GM23248 (cell line): ENCODE measurements at regions not wholly inside any gene's neighbourhood (a gene's known extent, or its start where the extent isn't known, plus 50 kb on each side); places are given as distances from the start of the nearest gene placed in this dataset.

Experiments
- EZH2 ChIP-seq: fragments of 200-600 bp; sonication (generic); IDR thresholded peaks from 2 replicates; pipeline ENCODE4 v1.6.1; 2018; ENCODE audit warnings: antibody characterized with exemption, mild to moderate bottlenecking; ENCODE audit not compliant: insufficient read depth, poor library complexity, severe bottlenecking
- EZH2phosphoT487 ChIP-seq: fragments of 200-600 bp; sonication (generic); IDR thresholded peaks from 2 replicates; pipeline ENCODE4 v1.6.1; 2018; ENCODE audit warnings: antibody characterized with exemption, moderate library complexity, mild to moderate bottlenecking, low read depth; ENCODE audit not compliant: insufficient read depth

- TF ChIP-seq EZH2 = no peak
- TF ChIP-seq EZH2phosphoT487 = no peak
Measured at GRCh38 chr1:185562461-185563359, 171.5 kb upstream of the HMCN1 start.
